ENCODE measurements at regions not wholly inside any gene's neighbourhood (a gene's known extent, or its start where the extent isn't known, plus 50 kb on each side); places are given as distances from the start of the nearest gene placed in this dataset.
"Not testable (repeated sequence)": the region's sequence is repeated elsewhere in the genome, so short reads cannot be mapped to it uniquely, and the experiment has no call there.

GRCh38 chr4:138393886-138394610 lies 151.9 kb upstream of the SLC7A11 start:
- DNase-seq (ENCODE audit: low read depth): no peak

GRCh38 chr4:138392751-138393308 lies 150.7 kb upstream of the SLC7A11 start:
- DNase-seq (ENCODE audit: low read depth): no peak

DNA sequence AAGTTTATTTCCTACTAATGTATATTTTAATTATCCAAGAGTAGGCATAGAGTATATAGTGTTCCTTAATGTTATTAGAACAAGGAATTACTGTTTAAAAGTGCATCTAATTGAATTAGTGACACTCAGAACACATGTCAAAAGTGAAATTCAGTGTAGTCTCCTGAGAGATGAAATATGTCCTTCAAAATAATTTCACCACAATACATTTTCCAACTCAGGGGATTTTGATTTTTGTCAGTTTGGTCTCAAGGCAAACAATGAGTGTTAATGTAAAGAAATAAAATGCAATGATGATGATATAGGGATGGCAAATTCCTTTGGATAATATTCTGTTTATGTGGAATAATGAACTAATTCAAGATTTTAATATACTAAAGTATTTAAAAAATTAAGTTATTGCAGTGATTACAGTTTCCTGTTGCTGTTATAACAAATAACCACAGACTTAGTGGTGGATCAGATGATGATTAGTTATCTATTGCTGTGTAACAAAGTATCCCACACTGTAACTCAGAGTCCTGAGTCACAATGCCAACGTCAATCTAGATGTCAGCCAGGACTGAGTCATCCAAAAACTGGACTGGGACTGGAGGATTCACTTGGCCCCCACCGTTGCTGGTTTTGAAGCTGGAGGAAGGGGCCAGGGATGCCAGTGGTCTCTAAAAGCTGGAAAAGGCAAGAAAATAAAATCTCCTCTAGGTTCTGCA lies 148.0 kb upstream of the SLC7A11 start:
- no peak for DNase-seq (ENCODE audit: low read depth)

DNA sequence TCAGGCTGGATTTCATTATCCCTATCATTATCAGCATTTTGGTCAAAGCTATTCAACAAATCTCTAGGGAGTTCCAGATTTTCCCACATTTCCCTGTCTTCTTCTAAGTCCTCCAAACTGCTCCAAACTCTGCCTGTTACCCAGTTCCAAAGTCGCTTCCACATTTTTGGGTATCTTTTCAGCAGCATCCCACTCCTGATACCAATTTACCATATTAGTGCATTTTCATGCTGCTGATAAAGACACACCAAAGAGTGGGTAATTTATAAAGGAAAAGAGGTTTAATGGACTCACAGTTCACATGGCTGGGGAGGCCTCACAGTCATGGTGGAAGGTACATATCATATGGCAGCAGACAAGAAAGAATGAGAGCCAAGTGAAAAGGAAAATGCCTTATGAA lies 132.8 kb upstream of the SLC7A11 start:
- no peak for DNase-seq (ENCODE audit: low read depth)

DNA sequence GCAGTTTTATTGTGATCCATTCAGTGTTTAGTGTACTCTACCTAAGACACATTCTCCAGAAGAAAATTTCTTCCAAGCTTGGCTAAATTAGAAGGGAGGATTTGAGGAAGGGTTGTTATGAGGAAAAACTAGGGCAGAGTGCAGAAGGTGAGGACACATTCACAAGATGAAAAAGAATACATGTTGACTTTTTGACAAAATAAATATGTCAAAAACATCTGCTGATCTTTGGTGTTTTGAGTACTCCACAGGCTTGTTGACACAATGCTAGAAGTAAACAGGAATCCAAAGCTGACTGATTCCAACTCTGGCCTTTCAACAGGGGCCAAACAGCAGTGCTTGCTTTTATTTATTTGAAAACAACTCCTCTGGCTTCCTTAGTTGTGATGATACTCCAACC lies 125.8 kb upstream of the SLC7A11 start:
- DNase-seq (ENCODE audit: low read depth): no peak

- not testable (repeated sequence) for DNase-seq (ENCODE audit: low read depth)
Observed at GRCh38 chr4:138352446-138352845, 110.3 kb upstream of the SLC7A11 start.

DNA sequence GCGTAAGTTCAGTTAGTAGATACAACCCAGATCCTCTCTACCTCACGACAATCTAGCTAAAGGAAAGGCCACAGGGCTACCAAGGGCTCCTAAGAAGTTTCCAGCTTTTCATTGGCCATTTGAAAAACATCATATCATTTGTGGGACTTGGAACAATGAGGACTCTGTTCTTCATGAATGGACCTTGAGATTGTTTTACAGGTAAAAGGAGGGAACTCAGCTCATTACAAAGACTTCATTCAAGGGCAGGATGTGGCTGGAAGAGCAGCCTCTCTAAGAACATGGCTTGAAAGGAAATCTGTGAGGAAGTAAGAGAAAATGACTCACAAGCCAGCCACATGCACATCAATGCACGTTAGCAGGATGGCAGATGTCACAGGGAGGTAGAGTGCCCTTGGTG lies 105.9 kb upstream of the SLC7A11 start:
- no peak for DNase-seq (ENCODE audit: low read depth)

DNA sequence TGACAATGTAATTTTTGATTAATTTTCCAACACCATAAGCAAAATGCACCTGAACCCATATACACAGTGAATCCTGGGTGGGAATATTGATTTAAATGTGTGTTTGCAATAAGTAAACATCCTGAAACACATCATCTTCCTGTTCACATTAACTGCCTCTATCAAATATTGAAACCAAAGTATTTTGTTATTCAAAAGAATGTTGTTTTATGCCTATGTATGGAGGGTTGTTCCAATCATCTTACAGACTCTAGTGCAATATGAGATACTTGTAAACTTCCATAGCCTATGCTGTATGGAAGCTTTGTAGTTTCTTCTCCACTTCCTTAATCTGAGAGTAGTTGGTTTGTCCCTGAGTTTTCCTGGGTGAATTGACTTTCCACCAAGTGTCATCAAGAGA lies 105.4 kb upstream of the SLC7A11 start:
- DNase-seq (ENCODE audit: low read depth): no peak

GRCh38 chr4:138344851-138345250 lies 102.7 kb upstream of the SLC7A11 start:
- DNase-seq (ENCODE audit: low read depth): no peak

GRCh38 chr4:138344054-138344453 lies 101.9 kb upstream of the SLC7A11 start:
- DNase-seq (ENCODE audit: low read depth): no peak

DNA sequence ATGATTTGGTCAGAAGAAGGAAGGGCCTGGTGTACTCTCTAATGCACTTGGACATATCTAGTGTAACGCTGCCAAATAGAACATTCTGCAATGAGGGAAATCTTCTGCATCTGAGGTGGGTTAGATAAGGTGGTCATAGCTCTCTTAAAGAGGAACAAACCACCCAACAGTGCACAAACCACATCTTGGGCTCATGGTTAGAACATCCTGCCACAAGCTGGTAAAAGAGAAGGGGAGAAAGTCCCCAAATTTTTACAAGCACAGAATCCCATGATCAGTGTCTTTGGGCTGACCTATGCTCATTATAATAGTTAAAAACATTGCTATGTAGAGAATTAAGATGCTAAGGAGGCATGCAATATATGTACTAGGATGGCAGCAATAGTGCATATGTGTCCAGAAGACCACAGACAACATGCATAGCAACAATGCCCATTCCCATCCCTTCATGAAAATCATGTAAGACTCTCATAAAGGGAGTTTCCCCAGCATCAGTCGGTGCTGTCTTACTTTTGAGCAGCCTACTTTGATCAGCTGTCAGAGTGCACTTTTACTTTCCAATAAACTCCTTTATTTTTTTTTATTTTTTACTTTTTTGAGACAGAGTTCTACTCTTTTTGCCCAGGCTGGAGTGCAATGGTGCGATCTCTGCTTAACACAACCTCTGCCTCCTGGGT lies 99.7 kb upstream of the SLC7A11 start:
- no peak for DNase-seq (ENCODE audit: low read depth)

DNA sequence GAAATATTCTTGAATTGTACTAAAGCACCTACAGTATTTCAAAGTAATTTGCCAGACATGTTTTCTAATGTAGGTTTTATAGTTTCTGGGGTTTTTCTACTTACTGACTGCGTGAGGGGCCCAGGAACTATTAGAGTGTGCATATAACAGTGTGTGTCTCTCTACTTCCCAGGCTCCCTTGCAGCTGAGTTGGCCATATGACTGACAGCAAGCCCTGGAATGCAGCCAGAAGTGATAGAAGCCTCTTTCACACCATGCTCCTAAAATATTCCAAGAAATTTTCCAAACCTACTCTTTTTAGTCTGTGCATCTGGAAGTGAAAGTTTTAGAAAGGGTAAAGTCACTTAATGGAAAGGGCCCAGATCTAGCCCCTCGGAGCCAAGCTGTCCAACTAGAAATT lies 96.7 kb upstream of the SLC7A11 start:
- DNase-seq (ENCODE audit: low read depth): no peak

- not testable (repeated sequence) for DNase-seq (ENCODE audit: low read depth)
Observed at GRCh38 chr4:138338222-138338621, 96.1 kb upstream of the SLC7A11 start.

GRCh38 chr4:138334346-138335016 lies 92.3 kb upstream of the SLC7A11 start:
- DNase-seq (ENCODE audit: low read depth): no peak

DNA sequence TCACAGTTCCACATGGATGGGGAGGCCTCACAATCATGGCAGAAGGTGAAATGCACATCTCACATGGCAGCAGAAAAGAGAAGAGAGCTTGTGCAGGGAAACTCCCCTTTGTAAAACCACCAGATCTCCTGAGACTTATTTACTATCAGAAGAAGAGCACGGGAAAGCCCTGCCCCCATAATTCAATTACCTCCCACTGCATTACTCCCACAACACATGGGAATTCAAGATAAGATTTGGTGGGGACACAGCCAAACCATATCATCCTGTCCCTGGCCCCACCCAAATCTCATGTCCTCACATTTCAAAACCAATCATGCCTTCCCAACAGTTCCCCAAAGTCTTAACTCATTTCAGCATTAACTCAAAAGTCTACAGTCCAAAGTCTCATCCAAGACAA lies 90.3 kb upstream of the SLC7A11 start:
- DNase-seq (ENCODE audit: low read depth): not testable (repeated sequence)

- DNase-seq (ENCODE audit: low read depth): no peak
Observed at GRCh38 chr4:138330531-138330930, 88.4 kb upstream of the SLC7A11 start.

DNA sequence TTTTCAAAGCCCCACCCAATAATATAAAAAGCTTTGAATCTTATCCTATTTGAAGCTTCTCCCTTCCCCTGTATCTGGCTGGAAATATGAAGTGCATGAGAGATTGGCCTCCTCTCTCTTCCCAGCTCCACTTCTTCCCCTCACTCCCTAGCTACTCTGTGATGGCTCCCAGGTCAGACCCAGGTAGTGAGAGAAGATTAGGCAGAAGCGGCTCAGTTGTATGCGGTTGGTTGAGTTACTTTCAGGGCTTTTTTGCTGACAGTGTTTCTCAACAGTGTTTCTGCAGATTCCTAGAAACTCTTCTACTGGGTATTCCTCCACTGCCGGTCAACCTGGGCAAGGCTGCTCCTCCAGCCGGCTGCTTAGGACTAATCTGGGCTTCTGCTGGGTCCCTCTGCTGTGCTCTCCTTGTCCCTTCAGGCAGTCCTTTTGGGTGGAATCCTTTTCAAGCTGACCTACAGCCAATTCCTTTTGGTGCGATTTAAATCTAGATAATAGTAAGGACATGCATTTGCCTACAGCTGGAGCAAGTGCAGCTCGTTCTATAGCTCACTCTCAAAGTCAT lies 87.4 kb upstream of the SLC7A11 start:
- no peak for DNase-seq (ENCODE audit: low read depth)

DNA sequence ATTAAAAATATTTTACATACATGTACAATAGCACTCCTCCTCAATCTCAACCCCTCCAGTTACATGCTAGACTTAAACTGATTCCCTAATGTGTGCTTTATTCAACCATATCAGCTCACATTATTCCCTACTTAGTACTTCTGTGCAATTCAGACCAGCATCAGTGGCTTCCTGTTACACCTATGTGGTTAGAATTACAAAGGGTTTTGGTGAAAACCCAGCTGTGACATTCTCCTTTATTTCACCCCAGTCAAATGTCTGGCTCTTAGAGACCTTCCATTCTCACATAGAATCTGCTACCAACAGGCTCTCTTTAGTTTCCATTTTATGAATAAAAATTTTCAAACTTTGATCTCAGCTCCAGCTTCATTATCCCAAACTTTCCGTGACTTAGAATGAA lies 85.2 kb upstream of the SLC7A11 start:
- no peak for DNase-seq (ENCODE audit: low read depth)

DNA sequence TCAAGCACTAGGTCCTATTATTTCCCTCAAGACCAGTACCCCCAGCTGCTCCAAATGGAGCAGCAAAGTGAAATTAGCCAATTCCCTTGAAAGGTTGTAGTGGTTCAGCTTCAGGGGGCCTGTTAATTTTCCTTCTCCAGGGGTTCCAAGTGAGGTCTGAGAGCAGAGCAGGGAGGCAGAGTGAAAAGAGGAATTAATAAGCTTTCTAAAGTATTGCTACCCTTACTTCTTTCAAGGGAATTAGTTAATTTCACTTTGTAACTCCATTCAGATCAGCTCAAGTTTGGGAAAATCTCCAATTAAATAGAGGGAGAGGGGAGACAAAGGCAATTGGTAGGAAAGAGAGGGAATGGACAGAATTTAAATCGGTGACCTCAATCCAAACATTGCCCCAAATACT lies 78.7 kb upstream of the SLC7A11 start:
- DNase-seq (ENCODE audit: low read depth): no peak

GRCh38 chr4:138320030-138320429 lies 77.9 kb upstream of the SLC7A11 start:
- DNase-seq (ENCODE audit: low read depth): no peak

GRCh38 chr4:138317175-138317748 lies 75.1 kb upstream of the SLC7A11 start:
- DNase-seq (ENCODE audit: low read depth): no peak

DNA sequence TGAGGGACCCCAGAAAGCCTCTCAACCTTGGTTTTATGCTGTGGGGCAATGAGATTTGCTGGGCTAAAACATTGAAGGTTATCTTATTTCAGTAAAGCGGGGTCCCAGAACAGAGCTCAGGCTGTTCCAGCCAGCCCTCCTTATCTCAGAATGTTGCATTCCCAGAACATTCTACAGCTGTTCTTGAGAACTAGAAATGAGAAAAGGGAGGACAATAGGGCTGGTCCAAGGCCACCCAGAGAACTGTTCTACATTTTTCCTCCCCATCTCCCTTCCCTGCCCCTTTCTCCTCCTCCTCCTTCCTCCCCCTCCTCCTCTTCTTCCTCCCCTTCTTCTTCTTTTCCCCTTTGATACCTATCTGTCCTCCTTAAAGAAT lies 70.4 kb upstream of the SLC7A11 start:
- no peak for DNase-seq (ENCODE audit: low read depth)

Measured in activated T-cell treated with anti-CD3 and anti-CD28 coated beads for 24 hours (primary cell).